Tibial nerve (tissue), 3 donors: ENCODE measurements at regions not wholly inside any gene's neighbourhood (a gene's known extent, or its start where the extent isn't known, plus 50 kb on each side); places are given as distances from the start of the nearest gene placed in this dataset.

Source experiments
- POLR2A ChIP-seq, 2 donors: fragments of 450-650 bp; IDR thresholded peaks; one replicate each; pipeline ENCODE4 v1.6.1; 2017; ENCODE audit warnings: antibody characterized with exemption in 2 of 2, mild to moderate bottlenecking in 2 of 2, moderate library complexity in 2 of 2
- TF ChIP-seq, protein P1 (sequence below), 5 experiments: fragments of 200-600 bp in 3 of 5; fragments of 450-650 bp in 2 of 5; sonication (generic) in 3 of 5; IDR thresholded peaks; one replicate each; pipeline ENCODE4 v1.5.1; 2016 to 2019; ENCODE audit warnings: antibody characterized with exemption in 5 of 5, mild to moderate bottlenecking in 3 of 5, moderate library complexity in 2 of 5

DNA sequence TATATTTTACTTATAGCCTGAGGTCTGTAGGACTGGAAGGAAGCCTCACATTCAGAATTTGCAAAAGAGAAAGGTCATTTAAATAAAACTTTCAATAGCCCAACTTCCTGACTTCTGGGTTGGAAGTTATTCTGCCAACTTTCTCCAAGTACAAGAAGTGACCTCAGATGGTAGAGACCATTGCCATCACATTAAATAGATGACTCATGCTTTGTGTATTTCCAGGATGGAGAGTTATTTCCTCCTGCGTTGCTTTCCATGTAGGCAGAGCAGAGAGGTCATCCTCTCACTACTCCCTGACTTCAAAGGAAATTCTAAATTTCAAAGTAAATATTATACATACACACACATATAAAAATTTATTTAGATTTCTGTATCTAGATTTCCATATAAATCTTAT is 73.0 kb upstream of the NR3C2 start:
- TF ChIP-seq, protein P1, sequence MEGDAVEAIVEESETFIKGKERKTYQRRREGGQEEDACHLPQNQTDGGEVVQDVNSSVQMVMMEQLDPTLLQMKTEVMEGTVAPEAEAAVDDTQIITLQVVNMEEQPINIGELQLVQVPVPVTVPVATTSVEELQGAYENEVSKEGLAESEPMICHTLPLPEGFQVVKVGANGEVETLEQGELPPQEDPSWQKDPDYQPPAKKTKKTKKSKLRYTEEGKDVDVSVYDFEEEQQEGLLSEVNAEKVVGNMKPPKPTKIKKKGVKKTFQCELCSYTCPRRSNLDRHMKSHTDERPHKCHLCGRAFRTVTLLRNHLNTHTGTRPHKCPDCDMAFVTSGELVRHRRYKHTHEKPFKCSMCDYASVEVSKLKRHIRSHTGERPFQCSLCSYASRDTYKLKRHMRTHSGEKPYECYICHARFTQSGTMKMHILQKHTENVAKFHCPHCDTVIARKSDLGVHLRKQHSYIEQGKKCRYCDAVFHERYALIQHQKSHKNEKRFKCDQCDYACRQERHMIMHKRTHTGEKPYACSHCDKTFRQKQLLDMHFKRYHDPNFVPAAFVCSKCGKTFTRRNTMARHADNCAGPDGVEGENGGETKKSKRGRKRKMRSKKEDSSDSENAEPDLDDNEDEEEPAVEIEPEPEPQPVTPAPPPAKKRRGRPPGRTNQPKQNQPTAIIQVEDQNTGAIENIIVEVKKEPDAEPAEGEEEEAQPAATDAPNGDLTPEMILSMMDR (IDR thresholded peaks at IDR 0.05), result no peak
- no peak for TF ChIP-seq POLR2A (IDR thresholded peaks at IDR 0.05)
